Natural killer cell (primary cell): ENCODE measurements at regions not wholly inside any gene's neighbourhood (a gene's known extent, or its start where the extent isn't known, plus 50 kb on each side); places are given as distances from the start of the nearest gene placed in this dataset.
"Not testable (repeated sequence)": the region's sequence is repeated elsewhere in the genome, so short reads cannot be mapped to it uniquely, and the experiment has no call there.

Experiments
- ATAC-seq, 3 donors: fragments of 150-1000 bp in 2 of 3; fragments of 200-7000 bp in 1 of 3; cut with Tn5 transposase; 1 replicate in 1 of 3; 2 replicates in 2 of 3; pipeline ENCODE4 v1.10.0; 2021; ENCODE audit warnings: mild to moderate bottlenecking in 2 of 3, moderate library complexity in 2 of 3
- DNase-seq, 2 donors: peaks; one replicate each; pipeline versions ENCODE4 v3.0.0 to v3.0.0-alpha.2; 2013 to 2021; ENCODE audit warnings: mixed read lengths in 1 of 2
- H3K27ac ChIP-seq: one replicate; pipeline ENCODE4 v1.5.1; 2013; ENCODE audit warnings: mild to moderate bottlenecking, low read length
- H3K27me3 ChIP-seq: one replicate; pipeline ENCODE4 v1.6.1; 2013; ENCODE audit warnings: low read length; ENCODE audit not compliant: control insufficient read depth, insufficient read depth
- H3K36me3 ChIP-seq: one replicate; pipeline ENCODE4 v1.6.1; 2013; ENCODE audit warnings: low read length; ENCODE audit not compliant: control insufficient read depth, insufficient read depth
- H3K4me1 ChIP-seq: one replicate; pipeline ENCODE4 v1.6.1; 2013; ENCODE audit warnings: low read length; ENCODE audit not compliant: control insufficient read depth, insufficient read depth
- H3K4me3 ChIP-seq: one replicate; pipeline ENCODE4 v1.5.1; 2013; ENCODE audit warnings: low read length
- H3K9me3 ChIP-seq: one replicate; pipeline ENCODE4 v1.6.1; 2013; ENCODE audit warnings: low read length; ENCODE audit not compliant: control insufficient read depth, insufficient read depth
- H3K27ac Mint-ChIP-seq, 2 donors: one replicate each; pipeline ENCODE4 v1.8.0; 2022; ENCODE audit warnings: mild to moderate bottlenecking in 2 of 2, mixed read lengths in 2 of 2, moderate library complexity in 1 of 2
- H3K27me3 Mint-ChIP-seq, 2 donors: one replicate each; pipeline ENCODE4 v1.8.0; 2022; ENCODE audit warnings: low read depth in 2 of 2, mixed read lengths in 2 of 2
- H3K36me3 Mint-ChIP-seq: one replicate; pipeline ENCODE4 v1.8.0; 2022; ENCODE audit warnings: mixed read lengths
- H3K4me1 Mint-ChIP-seq, 2 donors: one replicate each; pipeline ENCODE4 v1.8.0; 2022; ENCODE audit warnings: mixed read lengths in 2 of 2
- H3K4me3 Mint-ChIP-seq: one replicate; pipeline ENCODE4 v1.8.0; 2022; ENCODE audit warnings: mild to moderate bottlenecking, moderate library complexity, mixed read lengths
- H3K9me3 Mint-ChIP-seq, 2 donors: one replicate each; pipeline ENCODE4 v1.8.0; 2022; ENCODE audit warnings: mixed read lengths in 2 of 2
- WGBS: methylation state at CpG from one replicate; pipeline ENCODE4 v1.1.7; 2013; ENCODE audit warnings: missing lambda C conversion rate; ENCODE audit not compliant: insufficient coverage; 5-methylcytosine and 5-hydroxymethylcytosine counted together
- intact Hi-C: fragments of 100-400 bp; cut with micrococcal nuclease; formaldehyde crosslinking; loops from one replicate; pipeline ENCODE4 v1.14.2; 2022
- TF ChIP-seq, protein P1 (sequence below): fragments of 200-600 bp; IDR thresholded peaks from one replicate; pipeline ENCODE4 v1.8.0; 2022; ENCODE audit warnings: antibody characterized with exemption

DNA sequence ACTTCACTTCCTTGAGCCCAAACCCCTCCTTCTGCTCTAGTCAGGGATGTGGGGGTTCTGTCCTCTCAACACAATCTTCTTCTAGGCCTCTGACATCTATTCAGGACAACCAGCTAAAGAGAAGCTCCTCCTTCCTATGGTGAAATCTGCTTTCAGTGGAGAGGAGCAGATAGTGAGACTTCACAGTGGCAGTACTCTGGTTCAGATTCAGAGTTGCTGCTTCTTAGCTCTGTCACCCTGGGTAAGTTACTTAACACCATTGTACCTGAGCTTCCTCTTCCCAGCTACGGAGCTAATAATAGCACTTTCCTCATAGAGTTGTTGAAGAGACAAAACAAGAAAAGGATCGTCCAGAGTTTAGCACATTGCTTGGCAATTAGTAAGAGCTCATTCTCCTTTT lies 77.3 kb upstream of the LARP1 start:
- TF ChIP-seq, protein P1, sequence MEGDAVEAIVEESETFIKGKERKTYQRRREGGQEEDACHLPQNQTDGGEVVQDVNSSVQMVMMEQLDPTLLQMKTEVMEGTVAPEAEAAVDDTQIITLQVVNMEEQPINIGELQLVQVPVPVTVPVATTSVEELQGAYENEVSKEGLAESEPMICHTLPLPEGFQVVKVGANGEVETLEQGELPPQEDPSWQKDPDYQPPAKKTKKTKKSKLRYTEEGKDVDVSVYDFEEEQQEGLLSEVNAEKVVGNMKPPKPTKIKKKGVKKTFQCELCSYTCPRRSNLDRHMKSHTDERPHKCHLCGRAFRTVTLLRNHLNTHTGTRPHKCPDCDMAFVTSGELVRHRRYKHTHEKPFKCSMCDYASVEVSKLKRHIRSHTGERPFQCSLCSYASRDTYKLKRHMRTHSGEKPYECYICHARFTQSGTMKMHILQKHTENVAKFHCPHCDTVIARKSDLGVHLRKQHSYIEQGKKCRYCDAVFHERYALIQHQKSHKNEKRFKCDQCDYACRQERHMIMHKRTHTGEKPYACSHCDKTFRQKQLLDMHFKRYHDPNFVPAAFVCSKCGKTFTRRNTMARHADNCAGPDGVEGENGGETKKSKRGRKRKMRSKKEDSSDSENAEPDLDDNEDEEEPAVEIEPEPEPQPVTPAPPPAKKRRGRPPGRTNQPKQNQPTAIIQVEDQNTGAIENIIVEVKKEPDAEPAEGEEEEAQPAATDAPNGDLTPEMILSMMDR: no peak
- Mint-ChIP-seq H3K9me3 (no peaks in the 10 kb centered on the region), H3K36me3 (no peaks in the 10 kb centered on the region), H3K4me3 (no peak overlapping the region), H3K27me3 (no peaks in the 10 kb centered on the region), H3K4me1 (peaks cover 0 to 4% of the 10 kb centered on the region in 2 donors), H3K27ac (no peak overlapping the region)
- H3K27ac ChIP-seq: no peak overlapping the region
- no peak for DNase-seq
- peaks cover 6% of the 10 kb centered on the region for H3K4me1 ChIP-seq
- intact Hi-C loops: no loop called here
- 28% methylated on average over 2 of the region's 2 CpGs for WGBS
- no peaks in the 10 kb centered on the region for H3K27me3 ChIP-seq
- H3K9me3 ChIP-seq: no peaks in the 10 kb centered on the region
- no peak overlapping the region for H3K4me3 ChIP-seq
- H3K36me3 ChIP-seq: no peaks in the 10 kb centered on the region
- no peak for ATAC-seq

DNA sequence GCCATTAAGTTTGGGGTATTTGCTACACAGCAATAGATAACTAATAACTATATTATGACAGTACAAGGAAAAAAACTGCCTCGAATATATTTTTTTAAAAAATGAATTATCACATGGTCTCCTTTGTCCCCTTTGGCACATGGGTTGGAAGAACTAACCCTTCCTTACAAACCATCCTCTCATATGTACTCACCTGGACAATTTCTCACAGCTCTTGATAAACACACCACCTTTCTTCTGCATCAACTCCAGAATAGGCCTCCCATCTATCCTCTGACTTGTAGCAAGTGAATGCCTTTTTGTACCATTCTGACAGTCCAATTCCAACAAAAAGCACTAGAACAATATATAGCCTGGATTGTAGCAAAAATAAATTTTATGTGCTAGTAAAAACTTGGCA lies 78.7 kb upstream of the LARP1 start:
- no peak overlapping the region for H3K27ac Mint-ChIP-seq

DNA sequence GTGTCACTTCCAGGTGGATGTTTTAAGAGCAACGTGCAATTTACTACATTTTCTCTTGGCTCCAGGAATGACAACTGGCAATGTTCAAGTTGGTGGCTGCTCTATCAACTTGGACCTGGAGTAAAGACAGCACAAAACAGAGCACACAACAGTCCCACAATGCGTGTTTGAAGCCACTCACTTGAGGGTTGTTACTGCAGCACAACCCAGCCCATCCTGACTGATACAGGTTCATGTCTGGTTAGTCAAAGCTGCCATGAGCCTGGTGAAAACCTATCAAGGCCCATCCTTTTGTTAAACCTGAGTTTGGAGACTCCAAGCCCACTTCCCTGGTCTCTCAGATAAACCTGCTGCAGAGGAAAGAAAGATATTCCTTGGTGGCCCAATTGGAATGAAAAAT lies 81.1 kb upstream of the LARP1 start:
- DNase-seq (no peak), ATAC-seq (no peak)
- TF ChIP-seq, protein P1: no peak
- H3K4me1 ChIP-seq: no peaks in the 10 kb centered on the region
- H3K27ac ChIP-seq: no peak overlapping the region
- 85% methylated on average over 2 of the region's 2 CpGs for WGBS
- H3K9me3 ChIP-seq: no peaks in the 10 kb centered on the region
- intact Hi-C loops: no loop called here
- Mint-ChIP-seq H3K4me3 (no peak overlapping the region), H3K27me3 (no peaks in the 10 kb centered on the region), H3K36me3 (no peaks in the 10 kb centered on the region), H3K9me3 (no peaks in the 10 kb centered on the region), H3K4me1 (no peaks in the 10 kb centered on the region), H3K27ac (no peak overlapping the region)
- no peaks in the 10 kb centered on the region for H3K36me3 ChIP-seq
- H3K27me3 ChIP-seq: no peaks in the 10 kb centered on the region
- no peak overlapping the region for H3K4me3 ChIP-seq

More for the DNA sequence above, 78.7 kb upstream of the LARP1 start:
- no peaks in the 10 kb centered on the region for H3K9me3 ChIP-seq
- Mint-ChIP-seq H3K27me3 (no peaks in the 10 kb centered on the region), H3K4me3 (no peak overlapping the region), H3K36me3 (no peaks in the 10 kb centered on the region), H3K9me3 (no peaks in the 10 kb centered on the region), H3K4me1 (no peaks in the 10 kb centered on the region)
- H3K27ac ChIP-seq: no peak overlapping the region
- H3K27me3 ChIP-seq: no peaks in the 10 kb centered on the region
- 100% methylated on average over 1 of the region's 1 CpG for WGBS
- ATAC-seq (no peak), DNase-seq (no peak)
- H3K4me3 ChIP-seq: no peak overlapping the region
- no peaks in the 10 kb centered on the region for H3K36me3 ChIP-seq
- TF ChIP-seq, protein P1: no peak
- intact Hi-C loops: no loop called here
- H3K4me1 ChIP-seq: no peaks in the 10 kb centered on the region

DNA sequence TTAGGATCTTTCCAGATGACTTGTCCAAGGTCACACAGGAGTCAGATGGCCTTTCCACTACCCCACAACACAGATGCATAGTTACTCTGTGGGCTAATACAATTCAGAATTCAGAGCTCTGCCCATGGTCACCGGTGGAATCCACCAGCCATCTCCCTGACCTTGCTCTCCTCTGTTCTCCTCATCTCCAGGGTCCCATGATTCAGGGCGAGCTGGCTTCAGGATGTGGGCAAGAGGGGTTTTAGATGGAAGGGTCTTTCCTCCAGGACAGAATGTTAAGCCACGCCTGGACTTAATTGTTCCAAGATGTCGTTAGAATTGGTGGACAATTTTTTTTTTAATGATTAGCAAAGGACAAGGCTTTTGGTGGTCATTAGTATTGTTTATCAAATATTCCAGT lies 81.7 kb upstream of the LARP1 start:
- Mint-ChIP-seq H3K9me3 (no peaks in the 10 kb centered on the region), H3K36me3 (no peaks in the 10 kb centered on the region), H3K4me3 (no peak overlapping the region), H3K4me1 (no peaks in the 10 kb centered on the region), H3K27me3 (no peaks in the 10 kb centered on the region), H3K27ac (no peak overlapping the region)
- Histone ChIP-seq H3K27ac (no peak overlapping the region), H3K4me3 (no peak overlapping the region), H3K9me3 (no peaks in the 10 kb centered on the region), H3K4me1 (no peaks in the 10 kb centered on the region), H3K27me3 (no peaks in the 10 kb centered on the region), H3K36me3 (no peaks in the 10 kb centered on the region)
- intact Hi-C loops: no loop called here
- TF ChIP-seq, protein P1: no peak
- DNase-seq (no peak), ATAC-seq (no peak)
- WGBS: 89% methylated on average over 3 of the region's 4 CpGs

DNA sequence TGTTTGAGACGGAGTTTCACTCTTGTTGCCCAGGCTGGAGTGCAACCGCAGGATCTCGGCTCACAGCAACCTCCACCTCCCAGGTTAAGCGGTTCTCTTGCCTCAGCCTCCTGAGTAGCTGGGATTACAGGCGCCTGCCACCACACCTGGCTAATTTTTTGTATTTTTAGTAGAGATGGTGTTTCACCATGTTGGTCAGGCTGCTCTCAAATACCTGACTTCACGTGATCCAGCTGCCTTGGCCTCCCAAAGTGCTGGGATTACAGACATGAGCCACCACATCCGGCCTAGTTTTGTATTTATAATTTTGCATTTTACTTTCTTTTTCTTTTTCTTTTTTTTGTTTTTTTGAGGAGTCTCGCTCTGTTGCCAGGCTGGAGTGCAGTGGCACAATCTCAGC lies 85.3 kb upstream of the LARP1 start:
- H3K9me3 ChIP-seq, intact Hi-C loops, ATAC-seq, H3K4me1 Mint-ChIP-seq, H3K27ac ChIP-seq, H3K4me1 ChIP-seq, H3K9me3 Mint-ChIP-seq, H3K36me3 Mint-ChIP-seq, H3K4me3 ChIP-seq, H3K27ac Mint-ChIP-seq, H3K27me3 Mint-ChIP-seq, H3K4me3 Mint-ChIP-seq, H3K27me3 ChIP-seq, H3K36me3 ChIP-seq, DNase-seq: not testable (repeated sequence)
- 86% methylated on average over 6 of the region's 8 CpGs for WGBS
